ENCODE measurements at regions not wholly inside any gene's neighbourhood (a gene's known extent, or its start where the extent isn't known, plus 50 kb on each side); places are given as distances from the start of the nearest gene placed in this dataset.

DNA sequence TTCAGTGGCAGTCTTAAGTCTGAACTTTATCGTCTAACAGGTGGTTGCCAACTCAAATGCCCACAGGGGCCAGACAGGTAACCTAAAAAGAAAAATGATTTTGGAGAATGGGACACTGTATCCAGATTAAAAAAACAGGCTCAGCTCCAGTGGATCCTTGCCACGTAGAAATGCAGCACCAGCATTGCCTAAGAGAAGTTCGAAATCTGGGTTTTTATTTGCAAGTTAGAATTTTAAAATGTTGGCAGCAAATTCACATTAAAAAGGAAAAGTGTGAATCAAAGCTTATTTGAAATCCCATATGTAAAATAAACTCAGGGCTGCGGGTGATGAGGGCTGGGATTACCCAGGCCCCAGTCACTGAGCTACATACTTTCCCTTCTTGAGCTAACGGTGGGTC, 408.5 kb upstream of the SUCLG2 start:
- Histone ChIP-seq H3K9me3 (replicated peaks) (no peaks in the 10 kb centered on the region), H3K27ac (no peak overlapping the region), H3K4me1 (replicated peaks) (no peaks in the 10 kb centered on the region), H3K4me3 (no peak overlapping the region), H3K36me3 (no peaks in the 10 kb centered on the region), H3K27me3 (replicated peaks) (no peaks in the 10 kb centered on the region)
- no peak for DNase-seq (ENCODE audit: low read depth in 1 of 2, low spot score in 2 of 2)

DNA sequence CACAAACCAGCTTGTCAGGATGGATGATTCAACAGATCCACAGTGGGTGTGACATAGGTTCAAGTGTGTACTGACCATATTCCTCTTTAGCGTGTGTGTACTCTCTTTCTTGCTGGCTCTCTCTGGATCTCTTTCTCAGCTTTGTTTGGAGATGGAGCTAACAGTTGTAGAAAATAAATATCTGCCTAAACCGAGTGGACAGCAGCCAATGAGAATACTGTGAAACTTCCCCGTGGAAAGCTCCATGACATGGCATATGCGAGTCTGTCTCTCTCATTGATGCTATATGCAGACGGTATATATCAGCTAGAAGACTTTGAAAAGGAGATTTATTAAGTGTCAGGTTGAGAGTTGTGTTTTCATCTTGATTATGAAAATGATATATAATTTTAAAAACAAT, 406.5 kb upstream of the SUCLG2 start:
- DNase-seq (ENCODE audit: low read depth in 1 of 2, low spot score in 2 of 2): no peak
- no peaks in the 10 kb centered on the region for H3K27me3 ChIP-seq (replicated peaks)
- H3K9me3 ChIP-seq (replicated peaks): no peaks in the 10 kb centered on the region
- no peak overlapping the region for H3K4me3 ChIP-seq
- no peaks in the 10 kb centered on the region for H3K36me3 ChIP-seq
- H3K27ac ChIP-seq: no peak overlapping the region
- H3K4me1 ChIP-seq (replicated peaks): no peaks in the 10 kb centered on the region

DNA sequence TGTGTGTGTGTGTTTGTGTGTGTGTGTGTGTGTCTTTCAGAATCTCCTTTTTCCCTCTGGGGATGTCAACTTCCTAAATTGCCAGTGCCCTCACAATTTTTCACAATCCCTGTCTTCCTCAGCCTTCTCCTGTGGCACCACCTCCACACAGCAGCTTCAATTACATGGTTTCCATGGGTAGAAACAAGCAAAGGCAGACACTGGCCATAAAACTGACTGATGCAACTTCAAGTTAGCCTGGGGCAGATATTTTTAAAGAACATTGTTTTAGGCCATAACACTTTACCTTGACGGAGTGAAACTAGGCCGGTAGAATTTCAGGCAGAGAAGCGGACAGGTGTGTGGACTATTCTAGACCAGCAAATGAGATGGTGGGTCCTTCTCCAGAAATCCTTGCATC, 405.8 kb upstream of the SUCLG2 start:
- H3K4me1 ChIP-seq (replicated peaks): no peaks in the 10 kb centered on the region
- H3K27me3 ChIP-seq (replicated peaks): no peaks in the 10 kb centered on the region
- H3K4me3 ChIP-seq: no peak overlapping the region
- H3K36me3 ChIP-seq: no peaks in the 10 kb centered on the region
- H3K27ac ChIP-seq: no peak overlapping the region
- no peak for DNase-seq (ENCODE audit: low read depth in 1 of 2, low spot score in 2 of 2)
- no peaks in the 10 kb centered on the region for H3K9me3 ChIP-seq (replicated peaks)

DNA sequence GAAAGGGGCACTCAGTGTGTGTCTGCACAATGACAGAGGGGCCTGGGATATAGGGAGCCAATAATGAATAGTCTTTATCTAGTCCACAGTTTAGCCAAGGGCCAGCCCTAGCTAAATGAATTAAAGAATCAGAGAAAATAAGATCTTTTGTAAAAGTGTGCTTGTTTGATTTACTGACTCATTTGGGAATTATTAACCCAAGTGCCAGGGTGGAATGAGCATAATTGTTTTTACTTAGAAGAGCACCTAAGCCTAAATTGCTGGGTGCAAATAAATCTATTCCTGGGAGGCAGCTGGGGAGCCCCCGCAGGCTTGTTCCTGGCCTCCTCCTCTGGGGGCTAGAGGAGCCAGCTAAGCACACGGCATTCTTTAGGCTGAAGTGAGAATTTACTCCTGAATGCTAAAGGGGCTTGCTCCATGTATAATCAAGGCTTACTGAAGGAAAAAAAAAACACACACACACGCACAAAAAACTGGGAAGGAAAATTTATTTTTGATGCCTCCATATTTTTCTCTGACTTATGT, 405.3 kb upstream of the SUCLG2 start:
- DNase-seq (ENCODE audit: low read depth in 1 of 2, low spot score in 2 of 2): no peak
- no peaks in the 10 kb centered on the region for H3K27me3 ChIP-seq (replicated peaks)
- H3K4me3 ChIP-seq: no peak overlapping the region
- H3K4me1 ChIP-seq (replicated peaks): no peaks in the 10 kb centered on the region
- no peaks in the 10 kb centered on the region for H3K36me3 ChIP-seq
- H3K27ac ChIP-seq: no peak overlapping the region
- H3K9me3 ChIP-seq (replicated peaks): no peaks in the 10 kb centered on the region

DNA sequence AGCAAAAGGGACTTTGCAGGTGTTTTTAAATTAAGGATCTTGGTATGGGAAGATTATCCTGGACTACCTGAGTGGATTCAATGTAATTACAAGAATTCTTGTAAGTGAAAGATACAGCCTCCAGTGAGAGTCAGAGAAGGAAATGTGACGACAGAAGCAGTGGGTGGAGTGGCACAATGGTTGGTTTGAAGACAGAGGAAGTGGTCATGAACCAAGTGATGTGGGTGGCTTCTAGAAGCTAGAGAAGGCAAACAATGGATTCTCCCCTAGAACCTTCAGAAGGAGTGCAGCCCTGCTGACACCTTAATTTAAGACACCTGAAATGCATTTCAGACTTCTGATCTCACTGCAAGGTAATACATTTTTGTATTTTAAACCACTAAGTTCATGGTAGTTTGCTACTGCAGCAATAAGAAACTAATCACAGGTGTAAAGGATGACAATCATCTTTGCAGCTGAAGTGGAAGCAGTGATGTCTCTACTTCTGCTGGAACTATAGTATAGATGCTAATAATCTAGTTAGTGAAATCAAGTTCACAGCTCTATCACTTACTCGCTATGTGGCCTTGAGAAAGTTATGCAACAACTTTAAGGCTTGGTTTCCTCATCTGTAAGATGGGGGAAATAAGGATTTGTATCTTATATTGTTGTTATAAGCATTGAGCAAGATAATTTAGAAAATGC, 403.4 kb upstream of the SUCLG2 start:
- DNase-seq (ENCODE audit: low read depth in 1 of 2, low spot score in 2 of 2): no peak
- no peaks in the 10 kb centered on the region for H3K36me3 ChIP-seq
- no peaks in the 10 kb centered on the region for H3K9me3 ChIP-seq (replicated peaks)
- H3K4me3 ChIP-seq: no peak overlapping the region
- H3K27me3 ChIP-seq (replicated peaks): no peaks in the 10 kb centered on the region
- H3K4me1 ChIP-seq (replicated peaks): no peaks in the 10 kb centered on the region
- no peak overlapping the region for H3K27ac ChIP-seq

DNA sequence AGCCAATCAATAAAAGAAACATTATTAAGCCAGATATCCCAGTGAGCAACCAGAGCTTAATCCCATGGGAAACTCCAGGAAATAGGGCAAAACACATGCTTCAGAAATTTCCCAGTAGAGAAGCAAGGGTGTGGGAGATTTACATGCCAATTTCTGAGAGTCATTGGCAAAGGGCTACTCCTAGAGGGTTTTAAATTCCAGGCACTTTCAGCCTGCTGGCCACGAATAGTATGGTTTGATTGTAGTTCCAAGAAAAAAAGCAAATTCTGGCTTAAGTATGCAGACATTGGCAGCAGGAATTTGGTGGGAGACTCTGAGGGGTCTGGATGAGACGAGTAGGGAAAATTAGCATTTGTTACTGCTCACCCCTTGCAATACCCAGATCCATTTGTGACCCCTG, 402.1 kb upstream of the SUCLG2 start:
- Histone ChIP-seq H3K4me3 (no peak overlapping the region), H3K27ac (no peak overlapping the region), H3K9me3 (replicated peaks) (no peaks in the 10 kb centered on the region), H3K4me1 (replicated peaks) (no peaks in the 10 kb centered on the region), H3K27me3 (replicated peaks) (no peaks in the 10 kb centered on the region), H3K36me3 (no peaks in the 10 kb centered on the region)
- DNase-seq (ENCODE audit: low read depth in 1 of 2, low spot score in 2 of 2): no peak

DNA sequence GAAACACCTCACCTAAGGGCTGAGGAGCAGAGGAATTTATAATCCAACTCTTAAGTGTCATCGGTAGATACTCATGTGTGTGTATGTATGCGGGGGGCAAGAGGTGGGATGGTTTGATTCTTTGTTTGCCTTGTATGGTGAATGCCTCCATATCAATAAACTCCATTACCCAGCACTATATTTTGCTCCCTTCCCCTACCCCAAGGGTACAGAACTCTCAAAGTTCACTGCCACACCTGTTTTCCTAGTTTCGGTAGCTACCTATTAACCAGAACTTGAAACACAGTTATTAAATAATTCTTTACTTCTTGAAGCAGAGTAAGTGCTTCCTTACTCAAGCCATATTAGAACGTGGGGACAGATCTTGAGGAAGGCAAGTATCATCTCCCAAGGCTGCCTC, 400.8 kb upstream of the SUCLG2 start:
- H3K36me3 ChIP-seq: no peaks in the 10 kb centered on the region

DNA sequence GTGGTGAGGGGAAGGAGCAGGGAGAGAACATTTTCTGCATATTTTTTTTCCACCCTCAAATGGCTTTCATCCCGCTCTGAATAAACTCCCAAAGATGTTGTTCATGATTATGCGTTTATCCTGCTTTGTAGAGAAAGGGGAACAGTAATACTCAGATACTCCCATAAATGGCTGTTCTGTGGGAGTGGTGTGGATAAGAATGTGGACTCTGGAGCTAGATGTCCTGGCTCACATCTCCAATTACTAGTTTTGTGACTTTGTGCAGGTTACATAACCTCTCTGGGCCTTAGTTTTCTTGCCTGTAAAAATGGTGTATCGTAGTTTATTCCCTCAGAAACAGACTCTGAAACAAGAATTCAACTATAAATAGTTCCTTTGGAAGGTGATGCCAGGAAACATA, 395.4 kb upstream of the SUCLG2 start:
- no peaks in the 10 kb centered on the region for H3K4me1 ChIP-seq (replicated peaks)
- H3K27ac ChIP-seq: no peak overlapping the region
- H3K27me3 ChIP-seq (replicated peaks): no peaks in the 10 kb centered on the region
- H3K36me3 ChIP-seq: no peaks in the 10 kb centered on the region
- H3K4me3 ChIP-seq: no peak overlapping the region
- H3K9me3 ChIP-seq (replicated peaks): no peaks in the 10 kb centered on the region
- DNase-seq (ENCODE audit: low read depth in 1 of 2, low spot score in 2 of 2): no peak

More for the DNA sequence above, 400.8 kb upstream of the SUCLG2 start:
- no peaks in the 10 kb centered on the region for H3K27me3 ChIP-seq (replicated peaks)
- H3K4me1 ChIP-seq (replicated peaks): no peaks in the 10 kb centered on the region
- no peaks in the 10 kb centered on the region for H3K9me3 ChIP-seq (replicated peaks)
- H3K4me3 ChIP-seq: no peak overlapping the region
- no peak for DNase-seq (ENCODE audit: low read depth in 1 of 2, low spot score in 2 of 2)
- no peak overlapping the region for H3K27ac ChIP-seq

DNA sequence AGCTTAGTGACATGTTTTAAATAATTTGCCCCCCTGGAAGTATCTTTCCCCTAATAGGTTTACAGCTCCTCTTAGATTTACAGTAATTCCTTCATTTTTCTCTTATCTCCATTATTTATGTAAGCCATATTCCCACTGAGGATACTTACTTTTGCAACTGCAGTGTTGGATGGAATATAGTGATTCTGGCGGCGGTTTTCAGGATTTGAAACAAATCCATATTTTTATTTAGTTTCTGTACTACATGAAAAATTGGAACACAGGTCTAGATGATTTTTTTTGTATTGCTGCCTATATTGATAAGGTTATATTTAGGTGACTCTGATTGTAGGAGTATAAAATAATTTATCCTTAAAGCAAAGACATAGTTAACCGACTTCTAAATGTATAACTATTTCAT, 391.6 kb upstream of the SUCLG2 start:
- no peaks in the 10 kb centered on the region for H3K9me3 ChIP-seq (replicated peaks)
- no peak for DNase-seq (ENCODE audit: low read depth in 1 of 2, low spot score in 2 of 2)
- H3K36me3 ChIP-seq: no peaks in the 10 kb centered on the region
- no peaks in the 10 kb centered on the region for H3K27me3 ChIP-seq (replicated peaks)
- no peaks in the 10 kb centered on the region for H3K4me1 ChIP-seq (replicated peaks)
- H3K4me3 ChIP-seq: no peak overlapping the region
- no peak overlapping the region for H3K27ac ChIP-seq

DNA sequence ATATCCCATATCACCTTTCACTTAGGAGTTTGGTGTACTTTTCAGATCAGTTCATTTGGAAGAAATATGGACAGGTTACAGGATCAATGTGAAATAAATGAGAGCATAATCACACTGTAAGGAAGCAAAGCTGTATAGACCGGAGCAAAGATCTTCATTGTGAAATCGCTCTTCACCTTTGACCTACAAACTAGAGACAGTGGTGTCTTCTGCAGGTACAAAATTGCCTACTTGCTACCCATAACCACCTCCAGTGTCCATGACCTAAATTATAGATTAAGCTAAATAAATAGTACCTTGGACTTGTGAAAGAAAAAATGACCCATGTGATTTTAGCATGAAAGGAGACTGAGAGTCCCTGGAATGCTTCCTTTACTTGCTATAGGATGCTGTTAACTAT, 379.5 kb upstream of the SUCLG2 start:
- no peak overlapping the region for H3K27ac ChIP-seq
- H3K27me3 ChIP-seq (replicated peaks): no peaks in the 10 kb centered on the region
- H3K36me3 ChIP-seq: no peaks in the 10 kb centered on the region
- no peaks in the 10 kb centered on the region for H3K4me1 ChIP-seq (replicated peaks)
- H3K4me3 ChIP-seq: no peak overlapping the region
- no peaks in the 10 kb centered on the region for H3K9me3 ChIP-seq (replicated peaks)
- DNase-seq (ENCODE audit: low read depth in 1 of 2, low spot score in 2 of 2): no peak

DNA sequence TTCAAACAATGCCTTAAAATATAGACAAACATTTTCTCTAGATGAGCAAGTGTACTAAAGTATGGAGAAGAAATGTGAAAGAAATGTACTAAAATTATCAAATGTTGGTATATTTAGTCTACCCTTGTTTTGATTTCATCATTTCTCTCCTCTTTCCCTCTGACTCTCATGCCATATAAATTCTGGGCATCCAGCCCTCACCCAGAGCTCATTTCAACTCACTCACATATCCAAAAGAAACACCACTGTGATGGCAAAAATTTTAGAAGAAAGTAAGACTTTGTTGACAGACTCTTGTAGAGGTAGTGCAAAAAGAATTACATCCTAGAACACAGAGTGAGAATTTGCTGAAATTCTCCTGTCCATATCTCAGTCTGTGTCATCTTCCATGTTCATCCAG, 377.8 kb upstream of the SUCLG2 start:
- Histone ChIP-seq H3K4me1 (replicated peaks) (no peaks in the 10 kb centered on the region), H3K36me3 (no peaks in the 10 kb centered on the region), H3K4me3 (no peak overlapping the region), H3K27me3 (replicated peaks) (no peaks in the 10 kb centered on the region), H3K9me3 (replicated peaks) (no peaks in the 10 kb centered on the region), H3K27ac (no peak overlapping the region)
- no peak for DNase-seq (ENCODE audit: low read depth in 1 of 2, low spot score in 2 of 2)

DNA sequence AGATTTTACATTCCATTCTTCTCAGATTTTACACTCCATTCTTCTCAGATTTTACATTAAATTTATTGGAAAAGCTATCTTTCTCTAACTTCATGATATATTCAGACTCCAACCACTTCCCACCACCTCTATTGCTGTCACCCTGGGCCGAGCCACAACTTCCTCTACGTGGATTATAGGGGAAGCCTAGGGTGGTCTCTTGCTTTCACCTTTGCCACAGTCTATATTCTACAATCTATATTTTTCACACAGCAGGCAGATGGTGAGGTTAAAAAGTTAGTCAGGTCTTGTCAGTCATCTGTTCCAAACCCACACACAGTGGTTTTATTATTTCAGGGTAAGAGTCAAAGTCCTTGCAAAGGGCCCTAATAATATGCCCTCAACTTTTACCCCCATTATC, 370.8 kb upstream of the SUCLG2 start:
- DNase-seq (ENCODE audit: low read depth in 1 of 2, low spot score in 2 of 2): no peak
- no peak overlapping the region for H3K27ac ChIP-seq
- no peaks in the 10 kb centered on the region for H3K9me3 ChIP-seq (replicated peaks)
- no peaks in the 10 kb centered on the region for H3K4me1 ChIP-seq (replicated peaks)
- no peak overlapping the region for H3K4me3 ChIP-seq
- no peaks in the 10 kb centered on the region for H3K36me3 ChIP-seq
- H3K27me3 ChIP-seq (replicated peaks): no peaks in the 10 kb centered on the region

DNA sequence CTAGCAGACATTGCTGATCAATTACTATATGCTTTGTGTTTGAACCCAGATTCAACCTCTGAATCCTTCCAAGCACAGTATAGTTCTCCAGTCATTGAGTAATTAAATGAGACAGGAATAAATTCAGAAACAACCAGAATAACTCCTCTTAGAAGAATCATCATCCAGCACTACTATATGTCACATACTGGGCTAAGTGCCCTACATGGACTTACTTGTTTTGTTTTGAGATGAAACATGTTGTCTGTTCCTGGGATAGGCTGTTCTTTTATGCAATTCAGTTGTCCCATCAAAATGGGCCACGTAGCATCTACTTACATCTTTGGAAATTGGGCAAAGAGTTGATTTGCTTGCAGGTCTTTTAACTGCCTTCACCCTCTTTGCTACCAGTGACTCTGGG, 365.5 kb upstream of the SUCLG2 start:
- H3K9me3 ChIP-seq (replicated peaks): no peaks in the 10 kb centered on the region
- no peaks in the 10 kb centered on the region for H3K36me3 ChIP-seq
- no peak overlapping the region for H3K4me3 ChIP-seq
- no peaks in the 10 kb centered on the region for H3K27me3 ChIP-seq (replicated peaks)
- no peak overlapping the region for H3K27ac ChIP-seq
- no peaks in the 10 kb centered on the region for H3K4me1 ChIP-seq (replicated peaks)
- DNase-seq (ENCODE audit: low read depth in 1 of 2, low spot score in 2 of 2): no peak

DNA sequence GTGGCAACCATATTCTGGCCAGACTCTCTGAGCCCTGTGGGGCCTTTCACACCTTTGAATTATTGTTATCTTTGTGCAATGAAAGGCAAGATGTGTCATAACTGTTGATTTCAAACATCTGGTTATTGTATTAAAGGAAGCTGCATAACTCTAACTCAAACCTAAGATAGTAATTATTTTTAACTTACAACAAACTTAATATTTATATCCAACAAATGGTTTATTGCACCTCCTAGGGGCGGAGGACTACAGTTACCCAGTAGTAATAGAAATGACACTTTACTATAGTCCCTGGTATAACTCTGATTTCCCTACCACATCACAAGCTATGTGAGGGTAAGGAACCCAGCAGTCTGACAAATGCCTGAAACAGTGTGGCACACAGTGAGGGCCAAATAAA, 363.9 kb upstream of the SUCLG2 start:
- DNase-seq (ENCODE audit: low read depth in 1 of 2, low spot score in 2 of 2): no peak

DNA sequence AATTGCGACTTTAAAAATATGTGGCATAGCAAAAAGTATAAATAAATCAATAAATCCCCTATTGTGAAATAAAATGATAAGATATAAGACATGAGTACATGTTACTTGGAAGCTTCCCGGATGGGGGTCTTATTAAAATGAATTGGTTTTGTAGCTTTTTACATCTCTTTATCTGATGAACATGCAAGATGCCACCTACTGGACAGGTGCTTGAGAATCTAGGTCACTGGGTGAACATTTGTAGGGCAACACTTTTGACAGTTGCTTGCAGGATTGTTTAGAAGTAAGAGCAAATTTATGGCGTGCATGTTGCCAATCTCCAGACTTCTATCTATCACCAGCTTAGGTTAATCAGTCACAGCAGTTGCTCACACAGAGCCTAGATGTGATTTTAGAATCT, 362.7 kb upstream of the SUCLG2 start:
- Histone ChIP-seq H3K27me3 (replicated peaks) (no peaks in the 10 kb centered on the region), H3K4me3 (no peak overlapping the region), H3K36me3 (no peaks in the 10 kb centered on the region), H3K9me3 (replicated peaks) (no peaks in the 10 kb centered on the region), H3K4me1 (replicated peaks) (no peaks in the 10 kb centered on the region), H3K27ac (no peak overlapping the region)
- DNase-seq (ENCODE audit: low read depth in 1 of 2, low spot score in 2 of 2): no peak

More for the DNA sequence above, 363.9 kb upstream of the SUCLG2 start:
- no peaks in the 10 kb centered on the region for H3K36me3 ChIP-seq
- no peaks in the 10 kb centered on the region for H3K9me3 ChIP-seq (replicated peaks)
- H3K27ac ChIP-seq: no peak overlapping the region
- H3K4me3 ChIP-seq: no peak overlapping the region
- no peaks in the 10 kb centered on the region for H3K4me1 ChIP-seq (replicated peaks)
- no peaks in the 10 kb centered on the region for H3K27me3 ChIP-seq (replicated peaks)

Measured in SJSA1 (cell line).